ENCODE measurements at regions not wholly inside any gene's neighbourhood (a gene's known extent, or its start where the extent isn't known, plus 50 kb on each side); places are given as distances from the start of the nearest gene placed in this dataset.

DNA sequence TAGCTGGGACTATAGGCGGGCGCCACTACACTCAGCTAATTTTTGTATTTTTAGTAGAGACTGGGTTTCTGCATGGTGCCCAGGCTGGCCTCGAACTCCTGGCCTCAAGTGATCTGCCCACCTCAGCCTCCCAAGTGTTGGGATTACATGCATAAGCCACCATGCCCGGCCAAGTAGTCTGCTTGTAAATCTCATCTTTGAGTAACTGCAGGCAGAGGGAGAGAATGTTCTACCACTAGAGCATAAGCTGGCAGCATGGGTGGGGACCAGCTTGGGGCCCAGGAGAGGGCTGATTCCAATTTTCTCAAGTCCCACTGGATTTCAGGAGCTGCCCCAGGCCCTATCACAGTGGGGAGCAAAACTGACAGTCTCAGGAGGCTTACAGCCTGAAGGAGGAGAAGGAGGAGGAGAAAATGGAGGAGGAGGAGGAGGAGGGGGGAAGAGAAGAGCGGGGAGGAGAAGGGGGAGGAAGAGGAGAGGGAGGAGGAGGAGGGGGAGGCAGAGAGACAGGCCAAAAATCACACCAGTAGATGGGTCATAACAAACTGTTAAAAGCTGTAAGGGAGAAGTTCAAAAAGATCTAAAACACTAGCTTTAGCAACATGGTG, 229.1 kb upstream of the IGF1R start:
- no peak for TF ChIP-seq CTCF (IDR thresholded peaks at IDR 0.05; ENCODE audit: low read depth, low read length)
- TF ChIP-seq EZH2phosphoT487 (IDR thresholded peaks at IDR 0.05; ENCODE audit: low read depth) = no peak

Data from OCI-LY3 (cell line).